ENCODE measurements at regions not wholly inside any gene's neighbourhood (a gene's known extent, or its start where the extent isn't known, plus 50 kb on each side); places are given as distances from the start of the nearest gene placed in this dataset.
"Not testable (repeated sequence)": the region's sequence is repeated elsewhere in the genome, so short reads cannot be mapped to it uniquely, and the experiment has no call there.

DNA sequence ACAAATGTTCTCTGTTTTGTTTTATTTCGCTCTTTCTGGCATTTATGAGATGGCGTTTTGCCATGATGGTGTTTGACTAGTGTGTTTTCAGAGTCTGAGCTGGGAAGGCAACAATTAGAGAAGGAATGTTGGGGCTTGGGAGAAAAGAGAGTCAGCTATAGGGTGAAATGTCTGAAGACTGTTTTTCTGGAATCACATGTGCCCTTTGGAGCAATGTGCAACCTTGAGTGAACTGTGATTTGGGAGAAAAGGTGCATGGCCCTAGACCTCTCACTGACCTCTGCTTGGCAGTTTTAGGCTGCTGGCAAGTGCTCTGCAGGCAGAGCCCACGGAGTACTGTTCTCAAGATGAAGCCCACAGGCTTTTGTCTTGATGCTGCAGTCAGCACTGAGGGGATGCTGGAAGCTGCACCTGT lies 379.9 kb upstream of the PDE3A start:
- H3K27ac Mint-ChIP-seq = no peak overlapping the region
- H3K4me3 Mint-ChIP-seq = no peak overlapping the region
- H3K4me1 Mint-ChIP-seq = no peaks in the 10 kb centered on the region
- H3K36me3 Mint-ChIP-seq = peaks cover 1% of the 10 kb centered on the region
- H3K27me3 Mint-ChIP-seq = no peaks in the 10 kb centered on the region
- H3K9me3 Mint-ChIP-seq = peaks cover 5 to 9% (median 5%) of the 10 kb centered on the region in 3 donors

DNA sequence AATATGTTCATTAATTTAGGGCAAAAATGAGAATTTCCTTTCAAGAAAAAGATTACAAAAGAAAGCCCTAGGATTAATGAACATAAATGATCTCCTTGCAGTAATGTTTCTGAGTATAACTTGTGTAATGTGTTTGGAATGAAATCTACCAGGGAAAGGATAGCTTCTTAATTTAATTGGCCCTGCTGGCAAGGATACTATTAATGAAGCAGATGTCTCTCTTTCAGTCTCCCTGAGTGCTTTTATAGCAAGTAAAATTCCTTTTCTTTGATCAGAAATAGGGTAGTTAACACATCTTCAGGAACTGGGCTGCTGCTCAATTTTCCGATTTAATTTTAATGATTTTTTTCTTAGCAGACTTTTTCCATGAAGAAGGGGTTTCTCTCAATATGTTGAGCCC lies 379.4 kb upstream of the PDE3A start:
- peaks cover 1% of the 10 kb centered on the region for H3K36me3 Mint-ChIP-seq
- no peak overlapping the region for H3K27ac Mint-ChIP-seq
- peaks cover 6 to 9% (median 7%) of the 10 kb centered on the region in 3 donors for H3K9me3 Mint-ChIP-seq
- H3K4me1 Mint-ChIP-seq = no peaks in the 10 kb centered on the region
- no peaks in the 10 kb centered on the region for H3K27me3 Mint-ChIP-seq
- H3K4me3 Mint-ChIP-seq = no peak overlapping the region

DNA sequence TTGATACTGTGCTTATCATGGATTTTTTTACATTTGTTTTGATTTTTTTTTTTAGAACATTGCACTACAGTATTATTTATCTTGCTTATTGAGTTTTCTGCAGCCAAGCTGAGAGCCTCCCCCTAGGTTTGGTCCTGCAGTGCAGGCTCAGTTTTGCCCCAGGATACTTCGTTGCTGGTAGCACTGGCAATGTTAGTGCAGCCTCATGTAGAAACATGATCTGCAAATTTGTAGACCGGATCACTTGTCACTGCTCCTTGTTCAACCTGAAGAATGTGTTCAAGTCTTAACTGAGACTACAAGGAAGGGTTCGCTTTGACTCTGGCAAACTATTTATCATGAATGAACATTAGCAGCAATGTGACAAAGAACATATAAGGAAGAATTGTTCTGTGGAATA lies 377.2 kb upstream of the PDE3A start:
- no peak overlapping the region for H3K27ac Mint-ChIP-seq
- H3K36me3 Mint-ChIP-seq = peaks cover 1% of the 10 kb centered on the region
- no peaks in the 10 kb centered on the region for H3K27me3 Mint-ChIP-seq
- peaks cover 5 to 11% (median 9%) of the 10 kb centered on the region in 3 donors for H3K9me3 Mint-ChIP-seq
- H3K4me3 Mint-ChIP-seq = no peak overlapping the region
- H3K4me1 Mint-ChIP-seq = no peaks in the 10 kb centered on the region

DNA sequence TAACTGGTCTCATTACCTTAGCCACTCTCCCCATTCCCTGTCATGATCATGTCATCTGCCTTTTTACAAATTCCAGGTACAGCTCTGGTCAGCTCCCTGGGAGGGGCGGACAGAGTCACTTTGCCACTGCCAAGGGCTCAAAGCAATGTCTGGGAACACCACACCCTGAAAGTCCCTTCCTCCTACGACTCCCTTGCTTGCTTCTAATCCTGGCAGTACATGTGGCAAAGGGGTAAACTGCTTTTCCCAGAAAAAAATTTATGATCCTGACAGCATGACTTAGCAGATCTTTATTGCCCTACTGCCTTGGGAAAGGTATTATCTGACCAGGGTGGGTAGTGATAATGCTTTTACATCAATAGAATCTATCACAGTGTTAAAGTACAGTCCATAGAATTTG lies 376.0 kb upstream of the PDE3A start:
- H3K36me3 Mint-ChIP-seq = peaks cover 1% of the 10 kb centered on the region
- no peak overlapping the region for H3K27ac Mint-ChIP-seq
- H3K27me3 Mint-ChIP-seq = no peaks in the 10 kb centered on the region
- no peaks in the 10 kb centered on the region for H3K4me1 Mint-ChIP-seq
- no peak overlapping the region for H3K4me3 Mint-ChIP-seq
- peaks cover 5 to 11% (median 7%) of the 10 kb centered on the region in 3 donors for H3K9me3 Mint-ChIP-seq

DNA sequence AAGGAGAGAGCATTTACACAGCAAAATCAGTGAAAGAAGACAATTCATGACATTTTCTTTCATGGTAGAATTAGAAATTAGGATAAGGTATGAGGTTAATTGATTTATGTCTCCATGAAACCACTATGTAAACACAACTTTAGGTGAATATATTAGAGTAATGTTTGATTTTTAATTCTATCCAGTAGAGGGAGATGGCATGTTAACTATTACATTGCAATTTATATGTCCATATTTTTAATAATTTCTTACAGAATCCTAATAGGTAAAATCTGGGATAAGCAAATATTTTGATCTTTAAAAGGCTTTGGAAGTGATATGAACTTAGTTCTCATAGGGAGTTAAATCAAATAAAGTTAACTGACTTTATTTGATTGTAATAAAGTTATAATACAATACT lies 373.4 kb upstream of the PDE3A start:
- Mint-ChIP-seq H3K4me3 (no peak overlapping the region), H3K9me3 (peaks cover 3 to 7% (median 6%) of the 10 kb centered on the region in 3 donors), H3K4me1 (no peaks in the 10 kb centered on the region), H3K27ac (no peak overlapping the region), H3K27me3 (no peaks in the 10 kb centered on the region), H3K36me3 (peaks cover 1% of the 10 kb centered on the region)

DNA sequence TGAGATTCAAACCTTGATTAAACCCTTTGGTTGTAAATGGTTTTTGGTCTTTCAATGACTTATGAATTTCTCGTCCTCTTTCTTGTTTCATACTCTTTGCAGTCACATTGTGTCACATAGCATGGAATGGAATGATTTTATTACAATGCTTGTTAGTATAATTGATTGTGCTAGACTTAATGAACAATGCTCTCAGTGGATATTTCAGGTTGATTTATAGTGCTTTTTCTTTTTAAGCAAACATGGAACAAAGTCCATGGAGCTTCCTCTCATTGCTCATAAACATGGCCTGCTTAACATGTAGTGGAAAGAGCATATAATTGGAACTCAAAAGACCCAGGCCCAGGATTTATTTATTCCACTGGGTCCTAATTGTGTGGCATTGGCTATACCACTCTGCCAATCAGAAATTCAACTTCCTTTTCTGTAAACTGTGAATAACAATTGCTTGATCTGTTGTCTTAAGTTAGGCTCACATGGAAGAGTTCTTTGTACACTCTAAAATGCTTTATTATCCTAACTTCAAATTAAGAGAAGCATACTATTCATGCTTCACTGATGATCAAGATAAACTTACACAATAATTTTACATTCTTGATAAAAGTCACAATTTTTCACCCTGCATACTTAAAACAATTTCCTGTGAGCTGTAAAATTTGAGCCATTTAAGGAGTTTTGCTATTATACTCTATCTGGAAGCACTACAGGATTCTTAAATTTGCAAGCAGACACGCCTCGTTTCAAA lies 370.5 kb upstream of the PDE3A start:
- Mint-ChIP-seq H3K27me3 (no peaks in the 10 kb centered on the region), H3K27ac (no peak overlapping the region), H3K9me3 (peaks cover 0 to 17% (median 3%) of the 10 kb centered on the region in 3 donors), H3K36me3 (no peaks in the 10 kb centered on the region), H3K4me3 (no peak overlapping the region), H3K4me1 (no peaks in the 10 kb centered on the region)

DNA sequence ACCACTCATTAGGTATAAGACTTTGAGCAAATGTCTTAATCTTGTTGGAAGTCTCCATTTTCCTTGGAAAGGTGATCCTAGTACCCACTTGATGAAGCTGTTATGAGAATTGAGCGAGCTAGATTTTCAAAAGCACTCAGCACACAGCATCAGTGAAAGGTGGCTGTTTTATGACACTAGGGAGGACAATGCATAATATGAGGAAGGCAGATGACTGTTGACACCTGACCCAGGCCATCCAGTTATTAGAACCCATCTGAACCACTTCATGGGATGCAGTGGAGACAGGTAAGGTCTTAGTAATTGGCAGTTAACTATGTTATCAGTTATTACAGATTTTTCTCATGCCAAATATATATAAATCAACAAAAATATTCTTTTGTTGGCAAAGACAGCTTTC lies 369.9 kb upstream of the PDE3A start:
- H3K9me3 Mint-ChIP-seq = peaks cover 0 to 17% (median 3%) of the 10 kb centered on the region in 3 donors
- H3K27ac Mint-ChIP-seq = no peak overlapping the region
- no peaks in the 10 kb centered on the region for H3K36me3 Mint-ChIP-seq
- no peaks in the 10 kb centered on the region for H3K27me3 Mint-ChIP-seq
- H3K4me3 Mint-ChIP-seq = no peak overlapping the region
- no peaks in the 10 kb centered on the region for H3K4me1 Mint-ChIP-seq

DNA sequence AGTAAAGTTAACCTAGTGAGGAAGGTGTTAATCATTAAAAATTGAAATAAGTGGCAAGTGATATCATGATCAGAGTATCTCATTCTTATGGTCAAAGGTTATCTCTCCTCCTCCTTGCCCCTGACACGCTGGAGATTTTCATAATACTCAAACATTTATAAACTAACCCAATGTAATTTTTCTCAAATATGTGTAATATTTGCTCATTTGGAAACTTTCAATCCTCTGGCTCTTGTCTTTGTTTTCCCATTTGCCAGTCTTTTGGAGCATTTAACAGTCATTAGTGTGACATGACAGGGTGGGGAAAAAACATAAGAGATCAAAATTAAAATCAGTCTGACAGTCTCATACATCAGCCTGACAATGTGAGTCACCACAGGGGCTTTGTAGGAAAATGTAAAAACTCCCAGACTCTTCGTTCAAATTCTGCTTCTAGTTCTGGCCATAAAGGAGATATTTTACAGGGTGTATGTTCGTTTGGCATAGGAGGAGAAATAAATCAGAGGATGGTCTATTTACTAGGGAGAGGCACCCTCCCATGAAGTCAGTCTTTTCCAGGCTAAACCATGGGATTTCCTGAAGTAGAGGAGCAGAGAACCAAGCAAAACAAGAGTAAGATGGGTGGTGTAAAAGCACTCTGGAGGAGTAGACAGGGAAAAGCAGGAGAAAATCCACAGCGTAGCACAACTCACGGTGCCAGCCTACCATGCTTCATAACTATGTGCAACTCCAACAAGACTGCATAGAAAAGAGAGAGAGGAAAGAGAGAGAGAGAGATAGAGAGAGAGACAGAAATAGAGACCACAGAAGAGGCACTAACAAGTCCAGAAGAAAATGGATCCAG lies 369.2 kb upstream of the PDE3A start:
- Mint-ChIP-seq H3K27me3 (no peaks in the 10 kb centered on the region), H3K9me3 (peaks cover 2 to 15% (median 2%) of the 10 kb centered on the region in 3 donors)

DNA sequence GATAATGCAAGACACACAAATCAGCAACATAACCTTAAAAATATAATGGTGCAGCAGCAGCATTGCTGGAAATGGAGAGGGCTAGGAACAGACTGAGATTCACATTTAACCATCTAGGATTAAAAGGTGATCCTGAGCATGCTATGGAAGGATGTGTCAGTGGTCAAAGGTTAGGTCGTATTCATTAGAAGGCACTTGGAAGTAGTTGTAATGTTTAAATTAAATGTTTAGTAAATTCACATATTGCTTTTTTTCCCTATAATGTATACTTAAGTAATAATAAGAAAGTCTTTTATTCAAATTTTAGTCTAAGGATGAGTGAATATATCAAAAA lies 368.6 kb upstream of the PDE3A start:
- Mint-ChIP-seq H3K9me3 (peaks cover 2 to 15% (median 3%) of the 10 kb centered on the region in 3 donors), H3K4me1 (no peaks in the 10 kb centered on the region), H3K27ac (no peak overlapping the region), H3K27me3 (no peaks in the 10 kb centered on the region), H3K4me3 (no peak overlapping the region), H3K36me3 (no peaks in the 10 kb centered on the region)

More for the DNA sequence above, 369.2 kb upstream of the PDE3A start:
- Mint-ChIP-seq H3K4me3 (no peak overlapping the region), H3K4me1 (no peaks in the 10 kb centered on the region), H3K27ac (no peak overlapping the region), H3K36me3 (no peaks in the 10 kb centered on the region)

DNA sequence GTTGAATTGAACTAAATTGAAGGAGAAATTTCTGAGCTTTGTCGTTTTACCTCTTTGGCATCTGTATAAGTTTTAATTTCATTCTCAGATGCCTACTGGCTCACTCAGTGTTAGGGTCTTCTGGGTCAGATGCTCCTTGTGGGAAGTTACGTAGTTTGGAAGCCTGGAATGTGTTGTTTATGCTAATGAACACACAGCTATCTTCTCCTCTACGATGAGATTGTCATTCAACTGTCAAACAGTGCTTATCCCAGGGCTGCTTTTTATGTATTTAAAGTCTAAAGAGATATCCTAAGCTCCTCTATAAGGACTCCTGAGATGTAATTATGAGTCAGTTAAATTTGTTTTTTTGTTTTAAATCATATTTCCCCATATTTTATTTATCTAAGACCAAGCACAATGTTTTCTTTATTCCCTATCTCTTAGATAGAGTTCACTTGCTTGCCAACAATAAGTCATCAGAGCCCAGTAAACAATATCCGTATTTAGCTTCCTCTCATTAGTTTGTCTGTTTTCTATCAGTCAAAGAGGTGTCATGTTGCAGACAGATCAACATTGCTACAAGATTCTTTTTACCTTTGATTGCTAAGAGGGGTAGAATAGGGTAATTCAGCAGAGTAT lies 368.0 kb upstream of the PDE3A start:
- peaks cover 2 to 15% (median 3%) of the 10 kb centered on the region in 3 donors for H3K9me3 Mint-ChIP-seq
- H3K4me1 Mint-ChIP-seq = no peaks in the 10 kb centered on the region
- H3K4me3 Mint-ChIP-seq = no peak overlapping the region
- no peaks in the 10 kb centered on the region for H3K36me3 Mint-ChIP-seq
- H3K27ac Mint-ChIP-seq = no peak overlapping the region
- H3K27me3 Mint-ChIP-seq = no peaks in the 10 kb centered on the region

DNA sequence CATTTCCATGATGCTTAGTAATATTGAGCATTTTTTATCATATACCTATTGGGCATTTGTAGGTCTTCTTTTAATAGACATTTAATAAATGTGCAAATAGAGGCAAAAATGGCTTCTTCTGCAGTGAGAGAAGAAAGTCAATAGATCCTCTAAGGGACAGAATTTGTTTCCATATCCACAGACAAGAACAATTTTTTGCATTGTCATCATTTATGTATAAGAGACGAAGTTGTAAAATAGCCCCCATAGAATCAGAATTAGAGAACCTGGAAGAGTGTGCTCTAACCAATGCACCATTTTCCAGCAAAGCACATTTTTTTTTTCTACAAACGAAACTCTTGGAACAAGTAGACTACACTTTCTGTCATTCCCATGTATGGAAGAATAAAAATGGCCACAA lies 365.1 kb upstream of the PDE3A start:
- Mint-ChIP-seq H3K4me1 (no peaks in the 10 kb centered on the region), H3K27ac (no peak overlapping the region), H3K4me3 (no peak overlapping the region), H3K36me3 (no peaks in the 10 kb centered on the region), H3K27me3 (no peaks in the 10 kb centered on the region), H3K9me3 (peaks cover 2 to 13% (median 3%) of the 10 kb centered on the region in 3 donors)

DNA sequence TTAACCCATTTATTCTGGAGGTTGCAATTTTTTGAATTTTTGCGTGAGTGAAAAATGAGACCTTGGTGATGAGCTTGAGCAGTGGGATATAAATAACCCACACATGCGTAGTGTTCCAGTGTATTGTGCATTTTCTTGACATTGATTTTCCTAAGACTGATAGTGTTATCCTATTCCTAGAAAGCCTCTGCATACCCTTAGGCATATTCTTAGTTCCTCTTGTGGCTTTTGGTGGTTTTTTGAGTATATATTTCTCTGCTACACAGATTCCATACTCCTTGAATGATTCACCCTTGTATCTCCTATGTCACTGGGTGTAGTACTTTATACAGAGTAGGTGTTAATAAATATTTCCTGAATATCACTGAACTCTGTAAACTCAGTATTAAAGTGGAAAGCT lies 363.4 kb upstream of the PDE3A start:
- Mint-ChIP-seq H3K36me3 (no peaks in the 10 kb centered on the region), H3K4me3 (no peak overlapping the region), H3K27ac (no peak overlapping the region), H3K9me3 (peaks cover 2 to 25% (median 4%) of the 10 kb centered on the region in 3 donors), H3K27me3 (no peaks in the 10 kb centered on the region), H3K4me1 (no peaks in the 10 kb centered on the region)

DNA sequence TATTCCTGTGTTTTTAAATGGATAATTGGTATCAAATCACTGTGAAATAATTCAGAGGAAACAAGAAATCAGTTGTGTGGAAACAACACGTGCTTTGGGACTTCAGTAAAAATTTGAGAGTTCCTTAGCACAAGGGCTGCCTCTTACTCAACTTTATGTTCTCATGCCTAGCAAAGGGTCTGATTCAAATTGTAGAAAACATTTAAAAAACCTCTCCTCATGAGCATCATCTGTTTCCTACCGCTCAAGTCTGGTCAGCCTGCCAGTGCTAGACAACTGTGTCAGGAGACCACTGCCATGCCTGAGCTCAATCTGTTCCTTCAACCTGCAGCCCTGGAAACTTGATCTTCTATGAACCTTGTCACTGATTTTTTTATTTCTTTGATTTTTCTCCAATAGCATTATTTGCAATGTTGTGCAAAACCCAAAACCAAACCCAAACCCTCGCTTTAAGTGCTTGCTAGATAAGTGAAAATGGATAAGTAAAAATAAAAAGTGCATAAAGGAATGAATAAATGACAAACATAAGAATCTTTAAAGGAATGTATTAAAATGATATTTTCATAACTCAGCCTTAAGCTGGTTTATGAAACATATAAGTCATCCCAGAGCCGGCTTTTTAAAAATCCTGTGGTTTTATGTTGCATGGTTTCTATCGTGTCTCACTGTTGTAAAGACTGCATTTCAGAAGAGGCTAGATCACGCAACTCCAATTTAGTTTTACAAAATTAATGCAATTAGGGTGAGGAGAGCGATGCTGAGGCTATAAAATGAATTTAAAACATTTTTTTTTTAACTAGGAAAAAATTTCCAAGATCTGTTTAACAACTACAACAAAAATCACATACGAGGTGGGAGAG lies 361.2 kb upstream of the PDE3A start:
- Mint-ChIP-seq H3K27me3 (no peaks in the 10 kb centered on the region), H3K36me3 (no peaks in the 10 kb centered on the region), H3K4me3 (no peak overlapping the region), H3K9me3 (peaks cover 2 to 20% (median 4%) of the 10 kb centered on the region in 3 donors), H3K4me1 (no peaks in the 10 kb centered on the region), H3K27ac (no peak overlapping the region)

DNA sequence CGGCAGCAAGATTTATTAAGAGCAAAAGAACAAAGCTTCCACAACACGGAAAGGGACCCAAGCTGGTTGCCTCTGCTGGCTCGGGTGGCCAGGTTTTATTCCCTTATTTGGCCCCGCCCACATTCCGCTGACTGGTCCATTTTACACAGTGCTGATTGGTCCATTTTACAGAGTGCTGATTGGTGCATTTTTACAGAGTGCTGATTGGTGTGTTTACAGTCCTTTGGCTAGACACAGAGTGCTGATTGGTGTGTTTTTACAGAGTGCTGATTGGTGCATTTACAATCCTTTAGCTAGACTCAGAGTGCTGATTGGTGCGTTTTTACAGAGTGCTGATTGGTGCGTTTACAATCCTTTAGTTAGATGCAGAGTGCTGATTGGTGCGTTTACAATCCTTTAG lies 358.4 kb upstream of the PDE3A start:
- H3K4me1 Mint-ChIP-seq, H3K27me3 Mint-ChIP-seq, H3K27ac Mint-ChIP-seq, H3K4me3 Mint-ChIP-seq, H3K36me3 Mint-ChIP-seq: not testable (repeated sequence)
- H3K9me3 Mint-ChIP-seq = peaks cover 0 to 18% (median 3%) of the 10 kb centered on the region in 3 donors

DNA sequence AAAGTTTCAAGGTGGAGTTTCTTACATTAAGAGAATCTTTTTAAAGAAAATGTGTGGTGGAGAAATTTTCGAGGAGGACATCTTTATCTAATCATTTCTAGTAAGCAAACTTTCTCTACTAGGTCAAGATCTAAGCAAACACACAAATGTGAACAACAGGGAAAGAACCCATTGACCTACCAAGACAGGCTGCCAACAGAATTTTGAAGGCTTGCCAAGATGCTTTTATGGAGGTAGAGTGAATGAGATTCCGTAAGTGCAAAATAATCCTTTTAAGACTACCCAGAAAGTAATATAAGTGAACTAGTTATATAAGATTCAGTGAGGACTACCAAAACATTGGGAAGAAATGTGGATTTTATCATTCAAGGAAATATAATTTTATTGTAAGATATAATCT lies 357.1 kb upstream of the PDE3A start:
- Mint-ChIP-seq H3K27ac (no peak overlapping the region), H3K4me3 (no peak overlapping the region), H3K4me1 (no peaks in the 10 kb centered on the region), H3K36me3 (no peaks in the 10 kb centered on the region), H3K9me3 (peaks cover 0 to 18% (median 3%) of the 10 kb centered on the region in 3 donors), H3K27me3 (no peaks in the 10 kb centered on the region)
